K562 (cell line): ENCODE measurements at regions not wholly inside any gene's neighbourhood (a gene's known extent, or its start where the extent isn't known, plus 50 kb on each side); places are given as distances from the start of the nearest gene placed in this dataset.

Experiments used
- ATAC-seq: fragments of 200-7000 bp; cut with Tn5 transposase; 3 replicates; pipeline ENCODE4 v1.9.1; 2020; ENCODE audit warnings: moderate library complexity
- BruUV-seq: library from RNA; stranded (reverse); fragments of 400-500 nt; replicated peaks from 2 replicates; lab custom pipeline; 2021; lab: Mats Ljungman, UMichigan
- CTCF ChIA-PET: fragments of 300-600 bp; formaldehyde crosslinking; extraction: SDS; loops from one replicate; lab custom pipeline; 2021; ENCODE audit warnings: low intra/inter-chr PET ratio; lab: Yijun Ruan, JAX
- POLR2A ChIA-PET: fragments of 300-600, 350-650 bp; sonication (Branson Sonifier 250); formaldehyde crosslinking; extraction: SDS; loops from one replicate; lab custom pipeline; 2021; ENCODE audit warnings: antibody characterized with exemption, inconsistent platforms; lab: Yijun Ruan, JAX
- DNase-seq, 4 experiments: peaks; one replicate each; pipeline versions ENCODE4 v3.0.0 to v3.0.0-alpha.2; 2011 to 2018; ENCODE audit warnings: low spot score in 3 of 4, mixed read lengths in 3 of 4; ENCODE audit errors: extremely low read depth in 1 of 4
- FAIRE-seq: peaks from 2 replicates; lab custom pipeline; 2011; peaks lifted over from hg19 to GRCh38; lab: Jason Lieb, UNC
- H2AFZ ChIP-seq: 2 replicates; pipeline ENCODE4 v1.6.0; 2011; ENCODE audit warnings: low read depth, low read length, control low read depth, inconsistent platforms
- H3K27ac ChIP-seq: fragments of 200-600 bp; 3 replicates; pipeline ENCODE4 v1.8.0; 2011; ENCODE audit warnings: low read depth, mild to moderate bottlenecking, control low read depth, inconsistent platforms, low read length, moderate library complexity, mixed read lengths; ENCODE audit errors: extremely low read depth
- H3K27me3 ChIP-seq, 2 experiments: fragments of 300-600 bp in 1 of 2; 2 replicates in 1 of 2; 3 replicates in 1 of 2; pipeline versions ENCODE4 v1.6.0 to v1.8.0; 2011; ENCODE audit warnings: inconsistent platforms in 2 of 2, low read length in 2 of 2, mild to moderate bottlenecking in 1 of 2, mixed read lengths in 1 of 2, moderate library complexity in 1 of 2; ENCODE audit not compliant: control insufficient read depth in 2 of 2, insufficient read depth in 2 of 2
- H3K36me3 ChIP-seq: fragments of 300-600 bp; 3 replicates; pipeline ENCODE4 v1.8.0; 2011; ENCODE audit warnings: mild to moderate bottlenecking, low read length, inconsistent platforms; ENCODE audit not compliant: control insufficient read depth, insufficient read depth
- H3K4me1 ChIP-seq, 2 experiments: fragments of 200-600 bp in 1 of 2; replicated peaks in 1 of 2; 2 replicates in 1 of 2; 3 replicates in 1 of 2; pipeline versions ENCODE4 v1.5.1 to v1.8.0; 2011; ENCODE audit warnings: inconsistent platforms in 2 of 2, low read length in 2 of 2, mild to moderate bottlenecking in 1 of 2, mixed read lengths in 1 of 2, moderate library complexity in 1 of 2; ENCODE audit not compliant: control insufficient read depth in 2 of 2, insufficient read depth in 2 of 2
- H3K4me2 ChIP-seq: 2 replicates; pipeline ENCODE4 v1.6.1; 2011; ENCODE audit warnings: low read length, control low read depth, inconsistent platforms, mixed read lengths; ENCODE audit not compliant: insufficient read depth
- H3K4me3 ChIP-seq: fragments of 200-600 bp; sonication (generic), shearing (Covaris generic); 2 replicates; pipeline ENCODE4 v1.5.1; 2016; ENCODE audit warnings: control low read depth, inconsistent platforms
- H3K79me2 ChIP-seq: fragments of 200-600 bp; 3 replicates; pipeline ENCODE4 v1.8.0; 2011; ENCODE audit warnings: low read length, inconsistent platforms; ENCODE audit not compliant: control insufficient read depth, insufficient read depth
- H3K9ac ChIP-seq, 2 experiments: 2 replicates each; pipeline versions ENCODE4 v1.6.0 to v1.6.1; 2011; ENCODE audit warnings: low read depth in 2 of 2, low read length in 2 of 2, control low read depth in 1 of 2, inconsistent platforms in 1 of 2, mild to moderate bottlenecking in 1 of 2, mixed read lengths in 1 of 2; ENCODE audit not compliant: insufficient read depth in 1 of 2
- H3K9me1 ChIP-seq: one replicate; pipeline ENCODE4 v1.6.0; 2011; ENCODE audit warnings: inconsistent platforms, mild to moderate bottlenecking, low read length, moderate library complexity; ENCODE audit not compliant: control insufficient read depth, insufficient read depth
- H3K9me3 ChIP-seq: replicated peaks from 2 replicates; pipeline ENCODE4 v1.5.1; 2011; ENCODE audit warnings: low read depth, low read length, inconsistent platforms; ENCODE audit not compliant: control insufficient read depth, insufficient read depth
- H4K20me1 ChIP-seq: replicated peaks from 2 replicates; pipeline ENCODE4 v1.6.1; 2011; ENCODE audit warnings: low read length, inconsistent platforms, mixed read lengths; ENCODE audit not compliant: control insufficient read depth, insufficient read depth
- CHD1 ChIP-seq: fragments of 200-600 bp; sonication (generic); IDR thresholded peaks from one replicate; pipeline ENCODE4 v1.6.1; 2012; ENCODE audit warnings: mild to moderate bottlenecking, moderate library complexity, low read length, inconsistent platforms
- HNRNPUL1 ChIP-seq: fragments of 200-400 bp; formaldehyde crosslinking; IDR thresholded peaks from 2 replicates; pipeline ENCODE4 v1.6.1; 2017; ENCODE audit warnings: low read length
- IRF2 ChIP-seq: sonication (generic); formaldehyde crosslinking; IDR thresholded peaks from 2 replicates; pipeline ENCODE4 v1.8.1; 2022; ENCODE audit warnings: mild to moderate bottlenecking, missing genetic modification reagents
- MED1 ChIP-seq: sonication (generic); formaldehyde crosslinking; IDR thresholded peaks from 2 replicates; pipeline ENCODE4 v1.8.1; 2023; ENCODE audit warnings: missing genetic modification reagents, borderline replicate concordance
- PCBP1 ChIP-seq: fragments of 200-400 bp; formaldehyde crosslinking; IDR thresholded peaks from 2 replicates; pipeline ENCODE4 v1.6.1; 2018; ENCODE audit warnings: mild to moderate bottlenecking, low read depth, low read length; ENCODE audit not compliant: poor library complexity, severe bottlenecking
- TEAD1 ChIP-seq, 2 experiments: fragments of 450-650 bp in 1 of 2; sonication (generic) in 1 of 2; formaldehyde crosslinking; IDR thresholded peaks; 2 replicates each; pipeline versions ENCODE4 v1.4.0 to v1.8.0; 2020 to 2022; ENCODE audit warnings: mild to moderate bottlenecking in 2 of 2, missing genetic modification reagents in 1 of 2
- ZBTB49 ChIP-seq: sonication (generic); formaldehyde crosslinking; IDR thresholded peaks from 2 replicates; pipeline ENCODE4 v1.8.0; 2022; ENCODE audit warnings: missing genetic modification reagents, mild to moderate bottlenecking, borderline replicate concordance
- ZNF609 ChIP-seq: sonication (generic); formaldehyde crosslinking; IDR thresholded peaks from 2 replicates; pipeline ENCODE4 v1.8.1; 2023; ENCODE audit warnings: missing genetic modification reagents, mild to moderate bottlenecking, borderline replicate concordance
- WGBS: fragments of 100-300 bp; shearing (Covaris generic); methylation state at CpG from one replicate; pipeline ENCODE4 v1.1.6; 2016; ENCODE audit warnings: low coverage, mixed read lengths; ENCODE audit not compliant: insufficient coverage; ENCODE audit errors: missing lambda C conversion rate; 5-methylcytosine and 5-hydroxymethylcytosine counted together
- in situ Hi-C: fragments of 300-500 bp; cut with MboI; formaldehyde crosslinking; loops from 4 replicates; pipeline ENCODE4 v1.15.0; 2018; ENCODE audit warnings: inconsistent platforms, mixed read lengths
- intact Hi-C: fragments of 100-400 bp; cut with micrococcal nuclease; formaldehyde crosslinking; loops from 2 replicates; pipeline ENCODE4 v1.14.2; 2022

- TF ChIP-seq ZNF609 (CRISPR knock-in tag): no peak
- TF ChIP-seq TEAD1 (CRISPR knock-in tag; IDR thresholded peaks at IDR 0.05): no peak
Measured at GRCh38 chr4:187321711-187322110, 598.1 kb upstream of the FAT1 start (continued).

GRCh38 chr4:187332141-187332540, 608.5 kb upstream of the FAT1 start:
- intact Hi-C loops: no loop called here
- FAIRE-seq (no peak), ATAC-seq (no peak), DNase-seq (no peak)
- Histone ChIP-seq H3K4me2 (no peak overlapping the region), H3K4me1 (no peaks in the 10 kb centered on the region), H3K9me3 (no peaks in the 10 kb centered on the region), H3K27ac (no peak overlapping the region), H3K36me3 (no peaks in the 10 kb centered on the region), H3K79me2 (no peaks in the 10 kb centered on the region), H4K20me1 (no peaks in the 10 kb centered on the region), H3K4me3 (no peak overlapping the region), H3K27me3 (no peaks in the 10 kb centered on the region), H2AFZ (no peak overlapping the region), H3K9me1 (no peaks in the 10 kb centered on the region), H3K9ac (no peak overlapping the region)
- in situ Hi-C loops: no loop called here
- CTCF ChIA-PET: no interaction called here
- no TSS peak for BruUV-seq
- POLR2A ChIA-PET: no interaction called here
- TF ChIP-seq MED1 (CRISPR knock-in tag) (no peak), CHD1 (no peak), PCBP1 (no peak), IRF2 (CRISPR knock-in tag) (no peak), ZBTB49 (CRISPR knock-in tag) (no peak), HNRNPUL1 (no peak)
- 3% methylated on average over 7 of the region's 7 CpGs for WGBS
